ENCODE measurements at regions not wholly inside any gene's neighbourhood (a gene's known extent, or its start where the extent isn't known, plus 50 kb on each side); places are given as distances from the start of the nearest gene placed in this dataset.

DNA sequence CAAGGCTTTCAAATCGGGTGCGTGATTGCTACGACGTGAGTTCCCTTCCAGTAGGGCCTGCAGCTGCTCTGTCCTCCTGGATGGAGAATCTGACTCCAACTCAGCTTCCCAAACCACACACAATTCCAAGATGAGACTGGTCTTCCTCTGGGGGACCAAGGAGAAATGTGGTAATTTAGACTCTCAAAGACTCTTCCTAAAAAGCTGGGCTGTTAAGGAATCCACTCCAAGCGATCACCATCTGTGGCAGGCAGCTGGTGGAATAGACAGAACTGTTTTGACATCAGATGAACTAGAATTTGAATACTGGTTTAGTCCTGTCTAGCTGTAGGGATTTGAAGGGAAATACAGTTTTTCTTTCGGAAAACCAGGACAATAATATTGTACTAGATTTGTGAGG is 130.7 kb upstream of the KLF4 start:
- in situ Hi-C loops (cut with HindIII; ENCODE audit: extremely low pct_ligation_motif_present, low pct_unique_long_range_greater_than_20kb), result no loop called here

More for the DNA sequence above, 130.7 kb upstream of the KLF4 start:
- Histone ChIP-seq H3K79me2 (ENCODE audit: insufficient read depth, low read length) (no peaks in the 10 kb centered on the region), H3K9me3 (ENCODE audit: low read length) (no peaks in the 10 kb centered on the region), H3K36me3 (replicated peaks in 1 of 2; ENCODE audit: control insufficient read depth in 1 of 2, insufficient read depth in 2 of 2, low read length in 2 of 2) (no peaks in the 10 kb centered on the region), H3K4me2 (ENCODE audit: low read depth, low read length) (no peak overlapping the region), H3K27me3 (ENCODE audit: control insufficient read depth in 1 of 2, insufficient read depth in 2 of 2, low read length in 2 of 2) (peaks cover 0 to 3% of the 10 kb centered on the region in 2 experiments; a peak in 3 of 5 replicates), H3K27ac (ENCODE audit: extremely low read length, insufficient read depth, low read length) (no peak overlapping the region), H3K4me1 (ENCODE audit: insufficient read depth, low read length) (no peaks in the 10 kb centered on the region), H4K20me1 (ENCODE audit: insufficient read depth, low read length) (no peaks in the 10 kb centered on the region), H3K9ac (ENCODE audit: insufficient read depth, low read depth, low read length) (no peak overlapping the region), H3K4me3 (replicated peaks in 1 of 3; ENCODE audit: insufficient read depth in 1 of 3, low read depth in 2 of 3, low read length in 3 of 3) (no peak overlapping the region), H2AFZ (ENCODE audit: low read length) (no peak overlapping the region)
- ChIA-PET POLR2A (no interaction called here), CTCF (ENCODE audit: low intra/inter-chr PET ratio, low total read pairs) (no interaction called here)
- intact Hi-C loops (cut with micrococcal nuclease; ENCODE audit: unreplicated experiment), result no loop called here
- no peak for DNase-seq (ENCODE audit: low spot score)
- 57% methylated on average over 6 of the region's 6 CpGs for WGBS (ENCODE audit: low lambda C conversion rate)
- no TSS peak for BruUV-seq (replicated peaks)
- FAIRE-seq, result no peak
- TF ChIP-seq, protein P1, sequence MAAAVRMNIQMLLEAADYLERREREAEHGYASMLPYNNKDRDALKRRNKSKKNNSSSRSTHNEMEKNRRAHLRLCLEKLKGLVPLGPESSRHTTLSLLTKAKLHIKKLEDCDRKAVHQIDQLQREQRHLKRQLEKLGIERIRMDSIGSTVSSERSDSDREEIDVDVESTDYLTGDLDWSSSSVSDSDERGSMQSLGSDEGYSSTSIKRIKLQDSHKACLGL (CRISPR knock-in tag; IDR thresholded peaks at IDR 0.05), result no peak
- TF ChIP-seq ZNF839 (CRISPR knock-in tag; IDR thresholded peaks at IDR 0.05; ENCODE audit: borderline replicate concordance) (no peak), GPN1 (CRISPR knock-in tag; IDR thresholded peaks at IDR 0.05; ENCODE audit: borderline replicate concordance) (no peak), ZBTB7A (CRISPR knock-in tag; IDR thresholded peaks at IDR 0.05) (no peak), ZNF317 (CRISPR knock-in tag; IDR thresholded peaks at IDR 0.05) (no peak), SALL2 (CRISPR knock-in tag; IDR thresholded peaks at IDR 0.05) (no peak)
- TF ChIP-seq, protein P2, sequence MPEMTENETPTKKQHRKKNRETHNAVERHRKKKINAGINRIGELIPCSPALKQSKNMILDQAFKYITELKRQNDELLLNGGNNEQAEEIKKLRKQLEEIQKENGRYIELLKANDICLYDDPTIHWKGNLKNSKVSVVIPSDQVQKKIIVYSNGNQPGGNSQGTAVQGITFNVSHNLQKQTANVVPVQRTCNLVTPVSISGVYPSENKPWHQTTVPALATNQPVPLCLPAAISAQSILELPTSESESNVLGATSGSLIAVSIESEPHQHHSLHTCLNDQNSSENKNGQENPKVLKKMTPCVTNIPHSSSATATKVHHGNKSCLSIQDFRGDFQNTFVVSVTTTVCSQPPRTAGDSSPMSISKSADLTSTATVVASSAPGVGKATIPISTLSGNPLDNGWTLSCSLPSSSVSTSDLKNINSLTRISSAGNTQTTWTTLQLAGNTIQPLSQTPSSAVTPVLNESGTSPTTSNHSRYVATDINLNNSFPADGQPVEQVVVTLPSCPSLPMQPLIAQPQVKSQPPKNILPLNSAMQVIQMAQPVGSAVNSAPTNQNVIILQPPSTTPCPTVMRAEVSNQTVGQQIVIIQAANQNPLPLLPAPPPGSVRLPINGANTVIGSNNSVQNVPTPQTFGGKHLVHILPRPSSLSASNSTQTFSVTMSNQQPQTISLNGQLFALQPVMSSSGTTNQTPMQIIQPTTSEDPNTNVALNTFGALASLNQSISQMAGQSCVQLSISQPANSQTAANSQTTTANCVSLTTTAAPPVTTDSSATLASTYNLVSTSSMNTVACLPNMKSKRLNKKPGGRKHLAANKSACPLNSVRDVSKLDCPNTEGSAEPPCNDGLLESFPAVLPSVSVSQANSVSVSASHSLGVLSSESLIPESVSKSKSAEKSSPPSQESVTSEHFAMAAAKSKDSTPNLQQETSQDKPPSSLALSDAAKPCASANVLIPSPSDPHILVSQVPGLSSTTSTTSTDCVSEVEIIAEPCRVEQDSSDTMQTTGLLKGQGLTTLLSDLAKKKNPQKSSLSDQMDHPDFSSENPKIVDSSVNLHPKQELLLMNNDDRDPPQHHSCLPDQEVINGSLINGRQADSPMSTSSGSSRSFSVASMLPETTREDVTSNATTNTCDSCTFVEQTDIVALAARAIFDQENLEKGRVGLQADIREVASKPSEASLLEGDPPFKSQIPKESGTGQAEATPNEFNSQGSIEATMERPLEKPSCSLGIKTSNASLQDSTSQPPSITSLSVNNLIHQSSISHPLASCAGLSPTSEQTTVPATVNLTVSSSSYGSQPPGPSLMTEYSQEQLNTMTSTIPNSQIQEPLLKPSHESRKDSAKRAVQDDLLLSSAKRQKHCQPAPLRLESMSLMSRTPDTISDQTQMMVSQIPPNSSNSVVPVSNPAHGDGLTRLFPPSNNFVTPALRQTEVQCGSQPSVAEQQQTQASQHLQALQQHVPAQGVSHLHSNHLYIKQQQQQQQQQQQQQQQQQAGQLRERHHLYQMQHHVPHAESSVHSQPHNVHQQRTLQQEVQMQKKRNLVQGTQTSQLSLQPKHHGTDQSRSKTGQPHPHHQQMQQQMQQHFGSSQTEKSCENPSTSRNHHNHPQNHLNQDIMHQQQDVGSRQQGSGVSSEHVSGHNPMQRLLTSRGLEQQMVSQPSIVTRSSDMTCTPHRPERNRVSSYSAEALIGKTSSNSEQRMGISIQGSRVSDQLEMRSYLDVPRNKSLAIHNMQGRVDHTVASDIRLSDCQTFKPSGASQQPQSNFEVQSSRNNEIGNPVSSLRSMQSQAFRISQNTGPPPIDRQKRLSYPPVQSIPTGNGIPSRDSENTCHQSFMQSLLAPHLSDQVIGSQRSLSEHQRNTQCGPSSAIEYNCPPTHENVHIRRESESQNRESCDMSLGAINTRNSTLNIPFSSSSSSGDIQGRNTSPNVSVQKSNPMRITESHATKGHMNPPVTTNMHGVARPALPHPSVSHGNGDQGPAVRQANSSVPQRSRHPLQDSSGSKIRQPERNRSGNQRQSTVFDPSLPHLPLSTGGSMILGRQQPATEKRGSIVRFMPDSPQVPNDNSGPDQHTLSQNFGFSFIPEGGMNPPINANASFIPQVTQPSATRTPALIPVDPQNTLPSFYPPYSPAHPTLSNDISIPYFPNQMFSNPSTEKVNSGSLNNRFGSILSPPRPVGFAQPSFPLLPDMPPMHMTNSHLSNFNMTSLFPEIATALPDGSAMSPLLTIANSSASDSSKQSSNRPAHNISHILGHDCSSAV (CRISPR knock-in tag; IDR thresholded peaks at IDR 0.05; ENCODE audit: borderline replicate concordance), result no peak
- TF ChIP-seq, protein P3, sequence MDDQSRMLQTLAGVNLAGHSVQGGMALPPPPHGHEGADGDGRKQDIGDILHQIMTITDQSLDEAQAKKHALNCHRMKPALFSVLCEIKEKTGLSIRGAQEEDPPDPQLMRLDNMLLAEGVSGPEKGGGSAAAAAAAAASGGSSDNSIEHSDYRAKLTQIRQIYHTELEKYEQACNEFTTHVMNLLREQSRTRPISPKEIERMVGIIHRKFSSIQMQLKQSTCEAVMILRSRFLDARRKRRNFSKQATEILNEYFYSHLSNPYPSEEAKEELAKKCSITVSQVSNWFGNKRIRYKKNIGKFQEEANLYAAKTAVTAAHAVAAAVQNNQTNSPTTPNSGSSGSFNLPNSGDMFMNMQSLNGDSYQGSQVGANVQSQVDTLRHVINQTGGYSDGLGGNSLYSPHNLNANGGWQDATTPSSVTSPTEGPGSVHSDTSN (CRISPR knock-in tag; IDR thresholded peaks at IDR 0.05; ENCODE audit: borderline replicate concordance), result no peak
- no peak for ATAC-seq

Data from HepG2 (cell line).